OCI-LY7 (cell line): ENCODE measurements at regions not wholly inside any gene's neighbourhood (a gene's known extent, or its start where the extent isn't known, plus 50 kb on each side); places are given as distances from the start of the nearest gene placed in this dataset.

ENCODE experiments used
- EZH2phosphoT487 ChIP-seq: fragments of 200-600 bp; sonication (generic); IDR thresholded peaks from 2 replicates; pipeline ENCODE4 v1.6.1; 2018; ENCODE audit warnings: low read depth, borderline replicate concordance, mild to moderate bottlenecking, mixed run types, antibody characterized with exemption, low read length, moderate library complexity, mixed read lengths
- TF ChIP-seq, protein P1 (sequence below): fragments of 200-600 bp; sonication (generic); conservative IDR thresholded peaks from 2 replicates; pipeline ENCODE4 v1.5.1; 2014; ENCODE audit warnings: mild to moderate bottlenecking, antibody characterized with exemption, low read length, moderate library complexity, mixed read lengths

GRCh38 chr6:23320471-23321015 is 751.2 kb downstream of the HDGFL1 start:
- TF ChIP-seq, protein P1, sequence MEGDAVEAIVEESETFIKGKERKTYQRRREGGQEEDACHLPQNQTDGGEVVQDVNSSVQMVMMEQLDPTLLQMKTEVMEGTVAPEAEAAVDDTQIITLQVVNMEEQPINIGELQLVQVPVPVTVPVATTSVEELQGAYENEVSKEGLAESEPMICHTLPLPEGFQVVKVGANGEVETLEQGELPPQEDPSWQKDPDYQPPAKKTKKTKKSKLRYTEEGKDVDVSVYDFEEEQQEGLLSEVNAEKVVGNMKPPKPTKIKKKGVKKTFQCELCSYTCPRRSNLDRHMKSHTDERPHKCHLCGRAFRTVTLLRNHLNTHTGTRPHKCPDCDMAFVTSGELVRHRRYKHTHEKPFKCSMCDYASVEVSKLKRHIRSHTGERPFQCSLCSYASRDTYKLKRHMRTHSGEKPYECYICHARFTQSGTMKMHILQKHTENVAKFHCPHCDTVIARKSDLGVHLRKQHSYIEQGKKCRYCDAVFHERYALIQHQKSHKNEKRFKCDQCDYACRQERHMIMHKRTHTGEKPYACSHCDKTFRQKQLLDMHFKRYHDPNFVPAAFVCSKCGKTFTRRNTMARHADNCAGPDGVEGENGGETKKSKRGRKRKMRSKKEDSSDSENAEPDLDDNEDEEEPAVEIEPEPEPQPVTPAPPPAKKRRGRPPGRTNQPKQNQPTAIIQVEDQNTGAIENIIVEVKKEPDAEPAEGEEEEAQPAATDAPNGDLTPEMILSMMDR = no peak
- TF ChIP-seq EZH2phosphoT487 = no peak
